Panc1 (cell line): ENCODE measurements at regions not wholly inside any gene's neighbourhood (a gene's known extent, or its start where the extent isn't known, plus 50 kb on each side); places are given as distances from the start of the nearest gene placed in this dataset.

ENCODE experiments used
- ATAC-seq: fragments of 200-7000 bp; cut with Tn5 transposase; 2 replicates; pipeline ENCODE4 v1.9.1; 2020; ENCODE audit warnings: mild to moderate bottlenecking, moderate library complexity
- BruUV-seq: library from RNA; stranded (reverse); fragments of 400-500 nt; replicated peaks from 2 replicates; lab custom pipeline; 2021; lab: Mats Ljungman, UMichigan
- CTCF ChIA-PET: fragments of 300-600 bp; sonication (Branson Sonifier 250); formaldehyde crosslinking; loops from one replicate; lab custom pipeline; 2022; ENCODE audit warnings: antibody characterized with exemption; lab: Charles Lee
- POLR2A ChIA-PET: fragments of 300-600 bp; sonication (Branson Sonifier 250); formaldehyde crosslinking; loops from one replicate; lab custom pipeline; 2022; ENCODE audit warnings: antibody characterized with exemption; lab: Charles Lee
- DNase-seq: peaks from one replicate; pipeline ENCODE4 v3.0.0-alpha.2; 2010; ENCODE audit warnings: low read depth, low spot score
- H3K27ac ChIP-seq: 2 replicates; pipeline ENCODE4 v1.5.1; 2011; ENCODE audit warnings: mild to moderate bottlenecking, low read length, inconsistent platforms
- H3K27me3 ChIP-seq: fragments of 200-500 bp; sonication (Bioruptor generic); 2 replicates; pipeline ENCODE4 v1.6.0; 2014; ENCODE audit warnings: low read length, inconsistent platforms; ENCODE audit not compliant: control insufficient read depth, insufficient read depth
- H3K36me3 ChIP-seq: fragments of 200-500 bp; sonication (Bioruptor generic); 2 replicates; pipeline ENCODE4 v1.5.1; 2014; ENCODE audit warnings: inconsistent platforms, mild to moderate bottlenecking, low read length, moderate library complexity; ENCODE audit not compliant: control insufficient read depth, insufficient read depth
- H3K4me1 ChIP-seq: 2 replicates; pipeline ENCODE4 v1.5.1; 2011; ENCODE audit warnings: inconsistent platforms, mild to moderate bottlenecking, low read length, moderate library complexity; ENCODE audit not compliant: control insufficient read depth, insufficient read depth
- H3K4me3 ChIP-seq, 2 experiments: 2 replicates each; pipeline ENCODE4 v1.5.1; 2011 to 2012; ENCODE audit warnings: low read depth in 2 of 2, low read length in 2 of 2, mild to moderate bottlenecking in 2 of 2, inconsistent platforms in 1 of 2, moderate library complexity in 1 of 2
- H3K9me3 ChIP-seq: fragments of 200-500 bp; sonication (Bioruptor generic); 2 replicates; pipeline ENCODE4 v1.5.1; 2014; ENCODE audit warnings: low read depth, mild to moderate bottlenecking, inconsistent platforms, low read length, moderate library complexity; ENCODE audit not compliant: control insufficient read depth, insufficient read depth
- POLR2AphosphoS5 ChIP-seq: IDR thresholded peaks from 2 replicates; pipeline ENCODE4 v1.6.1; 2012; ENCODE audit warnings: mild to moderate bottlenecking, low read depth, low read length, moderate library complexity
- SIN3A ChIP-seq: IDR thresholded peaks from 2 replicates; pipeline ENCODE4 v1.6.1; 2012; ENCODE audit warnings: low read depth, mild to moderate bottlenecking, low read length, moderate library complexity, borderline replicate concordance; ENCODE audit not compliant: insufficient read depth
- TCF7L2 ChIP-seq: IDR thresholded peaks from 2 replicates; pipeline ENCODE4 v1.6.1; 2011; ENCODE audit warnings: mild to moderate bottlenecking, low read depth, low read length, inconsistent platforms
- in situ Hi-C: cut with HindIII; loops from 2 replicates; pipeline ENCODE4 v1.10.0; 2016; ENCODE audit warnings: low sequenced_read_pairs, low pct_unique_long_range_greater_than_20kb
- intact Hi-C: fragments of 100-400 bp; cut with micrococcal nuclease; formaldehyde crosslinking; loops from one replicate; pipeline ENCODE4 v1.10.0; 2022; ENCODE audit not compliant: unreplicated experiment
- TF ChIP-seq, protein P1 (sequence below): fragments of 450-650 bp; IDR thresholded peaks from 2 replicates; pipeline ENCODE4 v1.5.1; 2017; ENCODE audit warnings: mild to moderate bottlenecking
- TF ChIP-seq, protein P2 (sequence below), 2 experiments: IDR thresholded peaks; 2 replicates each; pipeline ENCODE4 v1.6.1; 2011 to 2012; ENCODE audit warnings: low read depth in 2 of 2, control low read depth in 1 of 2, low read length in 1 of 2, mild to moderate bottlenecking in 1 of 2, moderate library complexity in 1 of 2; ENCODE audit not compliant: insufficient read depth in 1 of 2

DNA sequence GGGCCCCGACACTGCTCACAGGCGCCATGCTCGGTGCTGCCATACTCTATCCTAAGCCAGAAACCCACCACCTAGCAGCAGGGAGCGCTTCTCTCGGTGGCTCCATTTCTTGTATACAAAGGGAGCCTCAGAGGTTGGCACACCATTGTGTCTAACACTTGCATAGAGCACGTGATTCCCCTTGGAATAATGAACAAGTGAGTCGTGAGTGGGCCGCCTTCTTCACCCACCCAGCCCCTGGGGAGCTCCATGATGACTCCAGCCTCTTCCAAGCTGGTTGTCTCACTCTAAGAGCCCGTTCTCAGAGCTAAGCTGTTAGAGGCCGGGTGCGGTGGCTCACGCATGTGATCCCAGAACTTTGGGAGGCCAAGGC is 82.3 kb upstream of the ZNF469 start:
- Histone ChIP-seq H3K27ac (no peak overlapping the region), H3K36me3 (no peaks in the 10 kb centered on the region), H3K27me3 (no peaks in the 10 kb centered on the region), H3K4me3 (no peak overlapping the region), H3K4me1 (no peaks in the 10 kb centered on the region), H3K9me3 (no peaks in the 10 kb centered on the region)
- ATAC-seq (no peak), DNase-seq (no peak)
- ChIA-PET POLR2A (no interaction called here), CTCF (interaction anchor here (0.8 kb wide), 2 partner anchors 14 to 137 kb away, joined by 3 to 4 read pairs; no protein-coding TSS in a partner anchor)
- in situ Hi-C loops: no loop called here
- BruUV-seq: no TSS peak
- intact Hi-C loops: no loop called here
- TF ChIP-seq, protein P1, sequence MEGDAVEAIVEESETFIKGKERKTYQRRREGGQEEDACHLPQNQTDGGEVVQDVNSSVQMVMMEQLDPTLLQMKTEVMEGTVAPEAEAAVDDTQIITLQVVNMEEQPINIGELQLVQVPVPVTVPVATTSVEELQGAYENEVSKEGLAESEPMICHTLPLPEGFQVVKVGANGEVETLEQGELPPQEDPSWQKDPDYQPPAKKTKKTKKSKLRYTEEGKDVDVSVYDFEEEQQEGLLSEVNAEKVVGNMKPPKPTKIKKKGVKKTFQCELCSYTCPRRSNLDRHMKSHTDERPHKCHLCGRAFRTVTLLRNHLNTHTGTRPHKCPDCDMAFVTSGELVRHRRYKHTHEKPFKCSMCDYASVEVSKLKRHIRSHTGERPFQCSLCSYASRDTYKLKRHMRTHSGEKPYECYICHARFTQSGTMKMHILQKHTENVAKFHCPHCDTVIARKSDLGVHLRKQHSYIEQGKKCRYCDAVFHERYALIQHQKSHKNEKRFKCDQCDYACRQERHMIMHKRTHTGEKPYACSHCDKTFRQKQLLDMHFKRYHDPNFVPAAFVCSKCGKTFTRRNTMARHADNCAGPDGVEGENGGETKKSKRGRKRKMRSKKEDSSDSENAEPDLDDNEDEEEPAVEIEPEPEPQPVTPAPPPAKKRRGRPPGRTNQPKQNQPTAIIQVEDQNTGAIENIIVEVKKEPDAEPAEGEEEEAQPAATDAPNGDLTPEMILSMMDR: no peak
- TF ChIP-seq POLR2AphosphoS5 (no peak), SIN3A (no peak), TCF7L2 (no peak)
- TF ChIP-seq, protein P2, sequence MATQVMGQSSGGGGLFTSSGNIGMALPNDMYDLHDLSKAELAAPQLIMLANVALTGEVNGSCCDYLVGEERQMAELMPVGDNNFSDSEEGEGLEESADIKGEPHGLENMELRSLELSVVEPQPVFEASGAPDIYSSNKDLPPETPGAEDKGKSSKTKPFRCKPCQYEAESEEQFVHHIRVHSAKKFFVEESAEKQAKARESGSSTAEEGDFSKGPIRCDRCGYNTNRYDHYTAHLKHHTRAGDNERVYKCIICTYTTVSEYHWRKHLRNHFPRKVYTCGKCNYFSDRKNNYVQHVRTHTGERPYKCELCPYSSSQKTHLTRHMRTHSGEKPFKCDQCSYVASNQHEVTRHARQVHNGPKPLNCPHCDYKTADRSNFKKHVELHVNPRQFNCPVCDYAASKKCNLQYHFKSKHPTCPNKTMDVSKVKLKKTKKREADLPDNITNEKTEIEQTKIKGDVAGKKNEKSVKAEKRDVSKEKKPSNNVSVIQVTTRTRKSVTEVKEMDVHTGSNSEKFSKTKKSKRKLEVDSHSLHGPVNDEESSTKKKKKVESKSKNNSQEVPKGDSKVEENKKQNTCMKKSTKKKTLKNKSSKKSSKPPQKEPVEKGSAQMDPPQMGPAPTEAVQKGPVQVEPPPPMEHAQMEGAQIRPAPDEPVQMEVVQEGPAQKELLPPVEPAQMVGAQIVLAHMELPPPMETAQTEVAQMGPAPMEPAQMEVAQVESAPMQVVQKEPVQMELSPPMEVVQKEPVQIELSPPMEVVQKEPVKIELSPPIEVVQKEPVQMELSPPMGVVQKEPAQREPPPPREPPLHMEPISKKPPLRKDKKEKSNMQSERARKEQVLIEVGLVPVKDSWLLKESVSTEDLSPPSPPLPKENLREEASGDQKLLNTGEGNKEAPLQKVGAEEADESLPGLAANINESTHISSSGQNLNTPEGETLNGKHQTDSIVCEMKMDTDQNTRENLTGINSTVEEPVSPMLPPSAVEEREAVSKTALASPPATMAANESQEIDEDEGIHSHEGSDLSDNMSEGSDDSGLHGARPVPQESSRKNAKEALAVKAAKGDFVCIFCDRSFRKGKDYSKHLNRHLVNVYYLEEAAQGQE (IDR thresholded peaks at IDR 0.05; ENCODE audit: insufficient read depth in 1 of 2, low read depth in 2 of 2, low read length in 1 of 2): no peak

DNA sequence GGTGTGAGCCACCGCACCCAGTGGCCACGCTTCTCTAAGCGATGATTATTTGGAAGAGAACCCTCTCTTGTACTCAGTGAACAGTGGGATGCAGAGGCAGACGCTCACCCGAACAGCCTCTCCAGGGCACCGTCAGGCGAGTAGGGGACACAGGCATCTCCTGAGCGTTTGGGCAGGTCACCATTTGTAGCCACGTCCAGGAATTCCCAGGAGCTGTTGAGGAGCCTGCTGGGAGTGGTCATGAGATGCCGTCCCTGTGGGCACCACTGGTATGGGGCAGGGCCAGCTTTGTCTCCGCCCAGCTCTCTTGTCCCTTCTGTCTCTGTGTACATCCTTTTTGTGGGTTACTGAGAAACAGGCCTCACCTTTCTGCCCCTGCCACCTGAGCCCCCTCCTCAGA is 81.3 kb upstream of the ZNF469 start:
- no peak overlapping the region for H3K4me3 ChIP-seq
- BruUV-seq: no TSS peak
- intact Hi-C loops: no loop called here
- in situ Hi-C loops: no loop called here
- ATAC-seq: no peak
- no peaks in the 10 kb centered on the region for H3K27me3 ChIP-seq
- H3K27ac ChIP-seq: no peak overlapping the region
- no peaks in the 10 kb centered on the region for H3K4me1 ChIP-seq
- ChIA-PET CTCF (interaction anchor here (0.8 kb wide), 1 partner anchor 15 kb away, joined by 3 read pairs; no protein-coding TSS in a partner anchor), POLR2A (no interaction called here)
- H3K9me3 ChIP-seq: no peaks in the 10 kb centered on the region
- no peaks in the 10 kb centered on the region for H3K36me3 ChIP-seq
- no peak for TF ChIP-seq POLR2AphosphoS5
- TF ChIP-seq, protein P1: no peak
- no peak for TF ChIP-seq SIN3A
- TF ChIP-seq, protein P2 (IDR thresholded peaks at IDR 0.05; ENCODE audit: insufficient read depth in 1 of 2, low read depth in 2 of 2, low read length in 1 of 2): no peak
- no peak for TF ChIP-seq TCF7L2
- DNase-seq: no peak
